ENCODE measurements at regions not wholly inside any gene's neighbourhood (a gene's known extent, or its start where the extent isn't known, plus 50 kb on each side); places are given as distances from the start of the nearest gene placed in this dataset.

GRCh38 chr11:69919659-69920344, 100.6 kb upstream of the FGF3 start:
- Histone ChIP-seq H3K4me2 (ENCODE audit: low read length) (no peak overlapping the region), H3K79me2 (ENCODE audit: low read length) (no peaks in the 10 kb centered on the region), H3K27ac (ENCODE audit: low read length) (no peak overlapping the region), H3K4me1 (ENCODE audit: low read length) (peaks cover 2% of the 10 kb centered on the region; the same call in 1 of the 2 replicates), H3K9ac (ENCODE audit: low read length) (no peak overlapping the region), H3K9me3 (ENCODE audit: insufficient read depth, low read length) (no peaks in the 10 kb centered on the region), H3K27me3 (ENCODE audit: low read depth, low read length) (peaks cover 15% of the 10 kb centered on the region; the same call in 1 of the 2 replicates), H3K4me3 (ENCODE audit: low read length) (no peak overlapping the region), H3K36me3 (replicated peaks; ENCODE audit: low read depth, low read length) (no peaks in the 10 kb centered on the region), H4K20me1 (ENCODE audit: insufficient read depth, low read length) (no peaks in the 10 kb centered on the region), H2AFZ (ENCODE audit: low read depth, low read length) (no peak overlapping the region)
- no peak for TF ChIP-seq EZH2phosphoT487 (IDR thresholded peaks at IDR 0.05; ENCODE audit: low read depth)
- TF ChIP-seq CTCF (IDR thresholded peaks at IDR 0.05; ENCODE audit: low read depth, low read length) = no peak

DNA sequence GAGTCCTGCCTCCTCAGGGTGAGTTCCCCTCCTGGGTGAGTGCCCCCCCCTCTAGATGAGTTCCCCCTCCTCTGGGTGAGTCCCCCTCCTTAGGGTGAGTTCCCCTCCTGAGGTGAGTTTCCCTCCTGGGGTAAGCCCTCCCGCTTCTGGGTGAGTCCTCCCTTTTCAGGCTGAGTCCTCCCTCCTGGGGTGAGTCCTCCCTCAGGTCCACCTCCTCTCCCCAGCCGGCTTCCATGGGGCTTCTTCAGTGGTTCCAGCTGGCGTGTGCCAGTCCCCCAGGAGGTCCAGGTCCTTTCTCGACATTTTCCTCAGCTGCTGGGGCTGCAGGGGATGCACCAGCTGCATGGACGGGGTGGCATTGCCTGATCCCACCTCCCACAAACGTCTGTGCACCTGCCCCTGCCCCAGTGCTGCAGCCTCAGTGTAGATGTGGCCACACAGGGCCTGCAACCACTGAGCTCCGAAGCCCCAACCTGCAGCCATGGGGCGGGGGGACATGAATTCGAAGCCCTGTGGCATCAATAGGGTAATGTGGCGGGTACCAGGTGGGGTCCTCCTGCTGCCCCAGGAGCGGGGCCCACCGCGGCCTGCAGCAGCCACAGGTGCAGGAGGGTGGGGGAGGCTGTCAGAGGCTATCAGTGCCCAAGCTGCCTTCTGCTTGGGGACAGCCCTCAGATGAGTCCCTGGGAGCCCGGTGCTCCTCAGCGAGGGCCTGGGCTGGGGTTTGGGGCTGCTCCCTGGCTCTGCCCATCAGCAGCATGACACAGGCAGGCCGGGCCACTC, 101.3 kb upstream of the FGF3 start:
- no peak overlapping the region for H2AFZ ChIP-seq (ENCODE audit: low read depth, low read length)
- H3K79me2 ChIP-seq (ENCODE audit: low read length) = no peaks in the 10 kb centered on the region
- H3K27ac ChIP-seq (ENCODE audit: low read length) = no peak overlapping the region
- no peaks in the 10 kb centered on the region for H3K9me3 ChIP-seq (ENCODE audit: insufficient read depth, low read length)
- TF ChIP-seq EZH2phosphoT487 (IDR thresholded peaks at IDR 0.05; ENCODE audit: low read depth) = no peak
- TF ChIP-seq CTCF (IDR thresholded peaks at IDR 0.05; ENCODE audit: low read depth, low read length) = no peak
- H3K4me2 ChIP-seq (ENCODE audit: low read length) = no peak overlapping the region
- no peak overlapping the region for H3K9ac ChIP-seq (ENCODE audit: low read length)
- H3K27me3 ChIP-seq (ENCODE audit: low read depth, low read length) = peaks cover 18% of the 10 kb centered on the region; the same call in 1 of the 2 replicates
- no peaks in the 10 kb centered on the region for H4K20me1 ChIP-seq (ENCODE audit: insufficient read depth, low read length)
- H3K4me3 ChIP-seq (ENCODE audit: low read length) = no peak overlapping the region
- peaks cover 2% of the 10 kb centered on the region; the same call in 1 of the 2 replicates for H3K4me1 ChIP-seq (ENCODE audit: low read length)
- no peaks in the 10 kb centered on the region for H3K36me3 ChIP-seq (replicated peaks; ENCODE audit: low read depth, low read length)

DNA sequence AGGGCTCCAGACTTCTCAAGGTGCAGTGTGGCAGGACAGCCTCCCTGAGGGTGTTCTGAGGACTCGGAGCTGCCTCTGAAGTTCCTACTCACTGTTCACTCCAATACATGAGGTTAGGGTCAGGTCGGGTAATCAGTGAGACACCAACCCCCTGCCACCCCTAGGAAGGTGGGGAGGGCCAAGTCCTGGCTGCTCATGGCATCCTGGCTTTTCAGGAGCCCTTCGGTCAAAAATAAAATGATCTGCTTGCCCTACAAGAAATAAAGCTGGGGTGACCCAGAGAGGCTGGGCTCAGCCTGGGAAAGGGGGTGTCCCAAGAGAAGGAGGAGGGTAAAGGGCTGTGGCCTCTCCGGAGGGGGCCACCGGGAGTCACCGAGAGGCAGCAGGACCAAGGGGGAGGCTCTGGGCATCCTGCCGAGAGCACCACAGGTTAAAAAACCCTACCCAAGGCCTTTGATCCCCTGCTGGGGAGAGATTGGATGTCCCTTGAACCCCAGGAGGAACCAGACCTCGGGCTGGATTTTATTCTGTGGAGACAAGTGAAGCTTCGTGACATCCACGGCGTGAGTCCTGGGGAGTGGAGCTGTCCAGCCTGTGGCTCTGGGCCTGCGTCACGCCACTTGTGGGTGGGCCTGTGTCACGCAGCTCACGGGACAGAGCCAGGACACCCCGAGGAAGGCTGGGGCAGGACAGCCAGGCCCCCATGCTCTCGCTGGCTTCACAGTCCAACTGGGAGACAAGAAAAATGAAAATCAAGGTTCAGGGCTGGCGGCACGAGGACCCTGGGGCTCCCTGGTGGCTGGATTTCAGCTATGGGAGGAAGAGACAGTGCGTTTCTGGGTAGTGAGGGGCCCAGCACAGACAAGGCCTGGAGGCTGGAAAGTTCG, 102.2 kb upstream of the FGF3 start:
- Histone ChIP-seq H3K27me3 (ENCODE audit: low read depth, low read length) (peaks cover 20% of the 10 kb centered on the region), H3K9me3 (ENCODE audit: insufficient read depth, low read length) (no peaks in the 10 kb centered on the region), H4K20me1 (ENCODE audit: insufficient read depth, low read length) (no peaks in the 10 kb centered on the region), H2AFZ (ENCODE audit: low read depth, low read length) (no peak overlapping the region), H3K27ac (ENCODE audit: low read length) (no peak overlapping the region), H3K4me3 (ENCODE audit: low read length) (no peak overlapping the region), H3K4me2 (ENCODE audit: low read length) (no peak overlapping the region), H3K79me2 (ENCODE audit: low read length) (no peaks in the 10 kb centered on the region), H3K4me1 (ENCODE audit: low read length) (0 out of 2 replicates have a peak, but pooled peaks cover 2% of the 10 kb centered on the region), H3K9ac (ENCODE audit: low read length) (no peak overlapping the region), H3K36me3 (replicated peaks; ENCODE audit: low read depth, low read length) (no peaks in the 10 kb centered on the region)
- TF ChIP-seq CTCF (IDR thresholded peaks at IDR 0.05; ENCODE audit: low read depth, low read length) (no peak), EZH2phosphoT487 (IDR thresholded peaks at IDR 0.05; ENCODE audit: low read depth) (no peak)
